ENCODE measurements at regions not wholly inside any gene's neighbourhood (a gene's known extent, or its start where the extent isn't known, plus 50 kb on each side); places are given as distances from the start of the nearest gene placed in this dataset.

DNA sequence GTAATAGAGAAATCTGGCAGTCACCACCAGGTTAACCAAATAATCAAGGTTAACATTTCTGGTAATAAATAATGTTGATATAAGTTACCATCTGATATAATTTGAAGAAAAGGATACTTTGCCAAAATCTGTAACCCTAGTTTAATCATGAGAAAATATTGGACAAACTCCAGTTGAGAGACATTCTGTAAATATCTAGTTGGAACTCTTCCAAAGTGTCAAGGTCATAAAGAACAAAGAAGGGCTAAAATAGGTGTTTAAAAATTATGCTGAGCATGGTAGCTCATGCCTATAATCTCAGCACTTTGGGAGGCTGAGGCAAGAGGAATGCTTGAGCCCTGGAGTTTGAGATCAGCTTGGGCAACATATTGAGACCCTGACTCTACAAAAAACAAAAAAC is 253.3 kb downstream of the MRPS30 start:
- Histone ChIP-seq H3K4me3 (ENCODE audit: low read length) (no peak overlapping the region), H3K27me3 (replicated peaks; ENCODE audit: insufficient read depth, low read length) (no peaks in the 10 kb centered on the region), H3K9me3 (replicated peaks; ENCODE audit: insufficient read depth, low read length) (no peaks in the 10 kb centered on the region), H3K79me2 (ENCODE audit: low read length) (no peaks in the 10 kb centered on the region), H3K9ac (ENCODE audit: low read length) (no peak overlapping the region), H2AFZ (ENCODE audit: low read length) (no peak overlapping the region), H4K20me1 (ENCODE audit: insufficient read depth, low read length) (no peaks in the 10 kb centered on the region), H3F3A (ENCODE audit: insufficient read depth, low read length) (no peaks in the 10 kb centered on the region), H3K36me3 (replicated peaks; ENCODE audit: insufficient read depth, low read length) (no peaks in the 10 kb centered on the region), H3K27ac (ENCODE audit: low read length) (no peak overlapping the region), H3K9me2 (replicated peaks; ENCODE audit: insufficient read depth, low read length) (no peaks in the 10 kb centered on the region), H3K4me1 (ENCODE audit: low read length) (no peaks in the 10 kb centered on the region), H3K4me2 (ENCODE audit: low read depth, low read length) (no peak overlapping the region)
- TF ChIP-seq, protein P1, sequence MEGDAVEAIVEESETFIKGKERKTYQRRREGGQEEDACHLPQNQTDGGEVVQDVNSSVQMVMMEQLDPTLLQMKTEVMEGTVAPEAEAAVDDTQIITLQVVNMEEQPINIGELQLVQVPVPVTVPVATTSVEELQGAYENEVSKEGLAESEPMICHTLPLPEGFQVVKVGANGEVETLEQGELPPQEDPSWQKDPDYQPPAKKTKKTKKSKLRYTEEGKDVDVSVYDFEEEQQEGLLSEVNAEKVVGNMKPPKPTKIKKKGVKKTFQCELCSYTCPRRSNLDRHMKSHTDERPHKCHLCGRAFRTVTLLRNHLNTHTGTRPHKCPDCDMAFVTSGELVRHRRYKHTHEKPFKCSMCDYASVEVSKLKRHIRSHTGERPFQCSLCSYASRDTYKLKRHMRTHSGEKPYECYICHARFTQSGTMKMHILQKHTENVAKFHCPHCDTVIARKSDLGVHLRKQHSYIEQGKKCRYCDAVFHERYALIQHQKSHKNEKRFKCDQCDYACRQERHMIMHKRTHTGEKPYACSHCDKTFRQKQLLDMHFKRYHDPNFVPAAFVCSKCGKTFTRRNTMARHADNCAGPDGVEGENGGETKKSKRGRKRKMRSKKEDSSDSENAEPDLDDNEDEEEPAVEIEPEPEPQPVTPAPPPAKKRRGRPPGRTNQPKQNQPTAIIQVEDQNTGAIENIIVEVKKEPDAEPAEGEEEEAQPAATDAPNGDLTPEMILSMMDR (IDR thresholded peaks at IDR 0.05; ENCODE audit: low read length) = no peak
- TF ChIP-seq EZH2phosphoT487 (IDR thresholded peaks at IDR 0.05; ENCODE audit: low read length) (no peak), EZH2 (optimal IDR thresholded peaks at IDR 0.05; ENCODE audit: low read depth, low read length) (no peak)
- no peak for DNase-seq

DNA sequence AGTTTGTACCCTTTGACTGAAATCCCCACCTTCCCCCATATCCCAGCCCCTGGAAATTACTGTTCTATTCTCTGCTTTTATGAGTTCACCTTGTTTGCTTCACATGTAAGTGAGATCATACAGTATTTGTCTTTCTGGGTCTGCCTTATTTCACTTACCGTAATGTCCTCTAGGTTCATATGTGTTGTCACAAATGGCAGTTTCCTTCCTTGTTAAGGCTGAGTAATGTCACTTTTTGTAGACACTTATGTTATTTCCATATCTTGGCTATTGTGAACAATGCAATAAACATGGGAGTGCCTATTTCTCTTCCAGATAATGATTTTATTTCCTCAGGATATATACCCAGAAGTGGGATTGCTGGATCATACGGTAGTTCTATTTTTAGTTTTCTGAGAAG is 272.3 kb downstream of the MRPS30 start:
- DNase-seq = no peak
- no peaks in the 10 kb centered on the region for H3K27me3 ChIP-seq (replicated peaks; ENCODE audit: insufficient read depth, low read length)
- H3K9ac ChIP-seq (ENCODE audit: low read length) = no peak overlapping the region
- H3K9me3 ChIP-seq (replicated peaks; ENCODE audit: insufficient read depth, low read length) = no peaks in the 10 kb centered on the region
- H3K79me2 ChIP-seq (ENCODE audit: low read length) = no peaks in the 10 kb centered on the region
- no peak overlapping the region for H3K4me2 ChIP-seq (ENCODE audit: low read depth, low read length)
- no peaks in the 10 kb centered on the region for H3K4me1 ChIP-seq (ENCODE audit: low read length)
- H4K20me1 ChIP-seq (ENCODE audit: insufficient read depth, low read length) = no peaks in the 10 kb centered on the region
- H3K4me3 ChIP-seq (ENCODE audit: low read length) = no peak overlapping the region
- no peak for TF ChIP-seq EZH2phosphoT487 (IDR thresholded peaks at IDR 0.05; ENCODE audit: low read length)
- no peaks in the 10 kb centered on the region for H3F3A ChIP-seq (ENCODE audit: insufficient read depth, low read length)
- no peaks in the 10 kb centered on the region for H3K36me3 ChIP-seq (replicated peaks; ENCODE audit: insufficient read depth, low read length)
- no peak overlapping the region for H3K27ac ChIP-seq (ENCODE audit: low read length)
- H2AFZ ChIP-seq (ENCODE audit: low read length) = no peak overlapping the region
- no peaks in the 10 kb centered on the region for H3K9me2 ChIP-seq (replicated peaks; ENCODE audit: insufficient read depth, low read length)

DNA sequence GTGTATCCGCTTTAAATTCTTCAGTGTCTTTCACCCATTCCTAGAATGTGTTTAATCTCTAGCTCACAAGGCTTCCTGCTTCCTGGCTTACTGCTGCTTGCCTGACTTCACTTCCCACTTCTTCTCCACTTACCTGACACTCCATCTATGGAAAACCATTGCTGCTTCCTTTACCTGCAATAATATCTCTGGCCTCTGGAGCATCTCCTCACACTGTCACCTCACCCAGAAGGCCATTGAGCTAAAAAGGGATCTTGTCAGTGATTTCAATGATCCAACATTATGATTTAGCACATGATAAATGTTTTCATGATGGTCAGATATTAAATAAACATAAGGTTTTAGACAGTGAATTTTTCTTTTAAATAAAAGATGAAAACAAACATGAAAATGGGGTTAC is 281.1 kb downstream of the MRPS30 start:
- no peaks in the 10 kb centered on the region for H3K9me3 ChIP-seq (replicated peaks; ENCODE audit: insufficient read depth, low read length)
- H4K20me1 ChIP-seq (ENCODE audit: insufficient read depth, low read length) = no peaks in the 10 kb centered on the region
- no peaks in the 10 kb centered on the region for H3K9me2 ChIP-seq (replicated peaks; ENCODE audit: insufficient read depth, low read length)
- DNase-seq = no peak
- no peak overlapping the region for H3K4me3 ChIP-seq (ENCODE audit: low read length)
- H2AFZ ChIP-seq (ENCODE audit: low read length) = no peak overlapping the region
- peaks cover 20% of the 10 kb centered on the region for H3K4me1 ChIP-seq (ENCODE audit: low read length)
- TF ChIP-seq, protein P1 (IDR thresholded peaks at IDR 0.05; ENCODE audit: low read length) = no peak
- TF ChIP-seq EZH2 (optimal IDR thresholded peaks at IDR 0.05; ENCODE audit: low read depth, low read length) (no peak), EZH2phosphoT487 (IDR thresholded peaks at IDR 0.05; ENCODE audit: low read length) (no peak)
- no peaks in the 10 kb centered on the region for H3K36me3 ChIP-seq (replicated peaks; ENCODE audit: insufficient read depth, low read length)
- no peaks in the 10 kb centered on the region for H3K27me3 ChIP-seq (replicated peaks; ENCODE audit: insufficient read depth, low read length)
- H3K79me2 ChIP-seq (ENCODE audit: low read length) = no peaks in the 10 kb centered on the region
- no peak overlapping the region for H3K9ac ChIP-seq (ENCODE audit: low read length)
- no peaks in the 10 kb centered on the region for H3F3A ChIP-seq (ENCODE audit: insufficient read depth, low read length)
- no peak overlapping the region for H3K27ac ChIP-seq (ENCODE audit: low read length)
- H3K4me2 ChIP-seq (ENCODE audit: low read depth, low read length) = no peak overlapping the region

DNA sequence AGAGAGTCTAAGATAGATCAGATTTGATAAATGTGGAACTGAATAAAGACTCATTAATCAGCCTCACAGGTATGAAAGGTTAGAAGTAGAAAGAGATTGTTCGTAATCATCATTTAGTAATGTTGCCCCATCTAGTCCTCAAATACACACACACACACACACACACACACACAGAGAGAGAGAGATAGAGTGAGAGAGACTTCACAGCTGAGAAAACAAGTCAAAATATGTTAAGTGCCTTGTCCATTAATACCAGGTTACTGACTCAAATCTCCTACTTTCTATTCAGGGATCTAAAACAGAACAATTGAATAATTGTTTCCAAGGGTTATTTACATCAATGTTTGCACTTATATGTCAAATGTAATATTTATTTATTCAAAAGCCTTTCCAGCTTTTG is 284.6 kb downstream of the MRPS30 start:
- Histone ChIP-seq H2AFZ (ENCODE audit: low read length) (no peak overlapping the region), H3K36me3 (replicated peaks; ENCODE audit: insufficient read depth, low read length) (no peaks in the 10 kb centered on the region), H3K9me2 (replicated peaks; ENCODE audit: insufficient read depth, low read length) (no peaks in the 10 kb centered on the region), H3K9ac (ENCODE audit: low read length) (no peak overlapping the region), H3K9me3 (replicated peaks; ENCODE audit: insufficient read depth, low read length) (no peaks in the 10 kb centered on the region), H3K4me3 (ENCODE audit: low read length) (no peak overlapping the region), H3K4me1 (ENCODE audit: low read length) (peaks cover 25% of the 10 kb centered on the region), H3K27me3 (replicated peaks; ENCODE audit: insufficient read depth, low read length) (no peaks in the 10 kb centered on the region), H3K79me2 (ENCODE audit: low read length) (no peaks in the 10 kb centered on the region), H4K20me1 (ENCODE audit: insufficient read depth, low read length) (no peaks in the 10 kb centered on the region), H3K27ac (ENCODE audit: low read length) (no peak overlapping the region), H3F3A (ENCODE audit: insufficient read depth, low read length) (no peaks in the 10 kb centered on the region), H3K4me2 (ENCODE audit: low read depth, low read length) (no peak overlapping the region)
- DNase-seq = no peak
- TF ChIP-seq EZH2 (optimal IDR thresholded peaks at IDR 0.05; ENCODE audit: low read depth, low read length) = no peak
- no peak for TF ChIP-seq EZH2phosphoT487 (IDR thresholded peaks at IDR 0.05; ENCODE audit: low read length)

Measured in MM.1S (cell line).